ENCODE measurements at regions not wholly inside any gene's neighbourhood (a gene's known extent, or its start where the extent isn't known, plus 50 kb on each side); places are given as distances from the start of the nearest gene placed in this dataset.

GRCh38 chr5:166172597-166172996 is 2118.8 kb upstream of the WWC1 start:
- no peak for DNase-seq (ENCODE audit: low read depth)
- no peak overlapping the region for H3K4me3 ChIP-seq (ENCODE audit: control insufficient read depth, low read depth, low read length)
- TF ChIP-seq, protein P1, sequence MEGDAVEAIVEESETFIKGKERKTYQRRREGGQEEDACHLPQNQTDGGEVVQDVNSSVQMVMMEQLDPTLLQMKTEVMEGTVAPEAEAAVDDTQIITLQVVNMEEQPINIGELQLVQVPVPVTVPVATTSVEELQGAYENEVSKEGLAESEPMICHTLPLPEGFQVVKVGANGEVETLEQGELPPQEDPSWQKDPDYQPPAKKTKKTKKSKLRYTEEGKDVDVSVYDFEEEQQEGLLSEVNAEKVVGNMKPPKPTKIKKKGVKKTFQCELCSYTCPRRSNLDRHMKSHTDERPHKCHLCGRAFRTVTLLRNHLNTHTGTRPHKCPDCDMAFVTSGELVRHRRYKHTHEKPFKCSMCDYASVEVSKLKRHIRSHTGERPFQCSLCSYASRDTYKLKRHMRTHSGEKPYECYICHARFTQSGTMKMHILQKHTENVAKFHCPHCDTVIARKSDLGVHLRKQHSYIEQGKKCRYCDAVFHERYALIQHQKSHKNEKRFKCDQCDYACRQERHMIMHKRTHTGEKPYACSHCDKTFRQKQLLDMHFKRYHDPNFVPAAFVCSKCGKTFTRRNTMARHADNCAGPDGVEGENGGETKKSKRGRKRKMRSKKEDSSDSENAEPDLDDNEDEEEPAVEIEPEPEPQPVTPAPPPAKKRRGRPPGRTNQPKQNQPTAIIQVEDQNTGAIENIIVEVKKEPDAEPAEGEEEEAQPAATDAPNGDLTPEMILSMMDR (conservative IDR thresholded peaks at IDR 0.05; ENCODE audit: control insufficient read depth, insufficient read depth, low read depth, low read length) = no peak

DNA sequence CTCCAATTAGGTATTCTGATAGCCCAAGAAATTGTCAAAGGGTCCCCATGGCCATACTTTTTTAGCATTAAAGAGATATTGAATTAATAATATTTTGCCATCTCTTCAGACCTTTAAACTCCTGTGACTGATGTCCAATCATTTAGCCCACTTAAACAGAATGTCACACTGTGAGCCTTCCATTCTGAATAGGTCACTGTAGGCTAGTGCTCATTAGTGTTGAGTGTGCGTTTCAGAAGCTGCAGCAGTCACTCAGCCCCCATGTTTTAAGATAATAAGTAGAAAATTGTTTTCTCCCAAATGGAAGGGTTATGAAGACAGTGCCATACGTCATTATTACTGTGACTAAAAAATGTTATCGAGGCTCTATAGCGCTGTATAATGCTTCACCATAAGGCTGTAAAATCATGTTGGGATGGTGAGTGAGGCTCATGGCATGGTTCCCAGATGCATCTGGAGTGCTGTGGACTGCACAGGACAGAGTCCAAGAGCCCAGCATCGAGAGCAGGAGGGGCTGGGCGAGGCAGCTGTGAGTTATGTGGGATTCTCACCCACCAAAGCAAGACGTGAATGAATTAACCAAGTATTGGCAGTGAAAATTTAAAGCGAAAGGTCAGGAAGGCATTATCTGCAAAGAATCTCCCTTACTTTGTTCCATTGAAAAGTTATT is 2112.9 kb upstream of the WWC1 start:
- no peak overlapping the region for H3K4me3 ChIP-seq (ENCODE audit: control insufficient read depth, low read depth, low read length)
- no peak for DNase-seq (ENCODE audit: low read depth)
- TF ChIP-seq, protein P1 (conservative IDR thresholded peaks at IDR 0.05; ENCODE audit: control insufficient read depth, insufficient read depth, low read depth, low read length) = no peak

- TF ChIP-seq, protein P1 (conservative IDR thresholded peaks at IDR 0.05; ENCODE audit: control insufficient read depth, insufficient read depth, low read depth, low read length) = no peak
- DNase-seq (ENCODE audit: low read depth) = no peak
- H3K4me3 ChIP-seq (ENCODE audit: control insufficient read depth, low read depth, low read length) = no peak overlapping the region
These were observed 2106.3 kb upstream of the WWC1 start for GRCh38 chr5:166185185-166185584.

GRCh38 chr5:166188501-166189325 is 2102.7 kb upstream of the WWC1 start:
- TF ChIP-seq, protein P1 (conservative IDR thresholded peaks at IDR 0.05; ENCODE audit: control insufficient read depth, insufficient read depth, low read depth, low read length) = no peak
- H3K4me3 ChIP-seq (ENCODE audit: control insufficient read depth, low read depth, low read length) = no peak overlapping the region
- no peak for DNase-seq (ENCODE audit: low read depth)

DNA sequence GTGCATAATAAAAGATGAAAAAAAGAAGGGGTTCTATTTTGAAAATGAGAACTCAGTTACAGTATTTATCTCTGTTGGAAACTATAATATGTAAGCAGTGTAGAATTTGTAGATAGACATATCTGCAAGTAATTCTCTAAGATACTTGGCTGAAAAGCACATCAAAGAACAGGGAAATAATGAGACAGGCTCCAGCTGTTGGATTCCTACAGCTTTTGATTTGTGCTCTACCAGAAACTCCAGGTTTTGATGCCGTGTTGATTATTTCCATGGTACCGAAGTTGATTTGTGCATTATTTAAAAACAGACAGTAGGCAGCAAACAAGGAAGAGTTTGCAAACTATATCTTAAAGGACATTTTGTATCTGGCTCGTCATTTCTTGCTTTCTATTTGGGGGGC is 2098.7 kb upstream of the WWC1 start:
- DNase-seq (ENCODE audit: low read depth) = no peak
- no peak overlapping the region for H3K4me3 ChIP-seq (ENCODE audit: control insufficient read depth, low read depth, low read length)
- TF ChIP-seq, protein P1 (conservative IDR thresholded peaks at IDR 0.05; ENCODE audit: control insufficient read depth, insufficient read depth, low read depth, low read length) = no peak

DNA sequence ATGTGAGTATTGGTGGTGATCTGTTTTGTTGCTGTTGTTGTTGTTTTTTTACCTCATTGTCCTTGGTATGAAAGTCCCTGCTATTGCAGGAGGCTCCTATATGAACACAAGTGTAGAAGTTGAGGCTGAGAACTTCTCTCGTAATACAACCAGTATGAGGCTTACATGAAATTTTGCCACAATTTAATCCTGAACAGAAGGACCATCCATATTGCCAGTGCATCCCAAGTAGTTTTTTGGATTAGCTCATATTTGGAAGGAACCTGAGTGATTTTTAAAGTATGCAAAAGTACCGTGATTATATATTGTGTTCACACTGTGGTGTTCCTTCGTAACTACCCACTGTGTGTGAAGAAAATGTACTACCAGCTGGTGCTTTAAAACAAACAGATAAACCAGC is 2095.5 kb upstream of the WWC1 start:
- no peak for DNase-seq (ENCODE audit: low read depth)
- no peak overlapping the region for H3K4me3 ChIP-seq (ENCODE audit: control insufficient read depth, low read depth, low read length)
- TF ChIP-seq, protein P1 (conservative IDR thresholded peaks at IDR 0.05; ENCODE audit: control insufficient read depth, insufficient read depth, low read depth, low read length) = no peak
